ENCODE measurements at regions not wholly inside any gene's neighbourhood (a gene's known extent, or its start where the extent isn't known, plus 50 kb on each side); places are given as distances from the start of the nearest gene placed in this dataset.
A peak's percentile ranks its signal among the peaks of the same experiment; 100 is the strongest.

GRCh38 chr9:89669361-89669842 lies 64.6 kb downstream of the GADD45G start:
- Mint-ChIP-seq H3K9me3 (ENCODE audit: unreplicated experiment) (no peaks in the 10 kb centered on the region), H3K36me3 (ENCODE audit: insufficient read depth, unreplicated experiment) (no peaks in the 10 kb centered on the region), H3K4me3 (ENCODE audit: unreplicated experiment) (no peak overlapping the region), H3K27ac (ENCODE audit: unreplicated experiment) (no peak overlapping the region), H3K4me1 (ENCODE audit: low read depth, unreplicated experiment) (peaks cover 14% of the 10 kb centered on the region), H3K27me3 (ENCODE audit: insufficient read depth, unreplicated experiment) (no peaks in the 10 kb centered on the region)
- no peaks in the 10 kb centered on the region for H3K9me3 ChIP-seq
- ChIA-PET CTCF (no interaction called here), POLR2A (no interaction called here)
- intact Hi-C loops (cut with micrococcal nuclease; ENCODE audit: unreplicated experiment) = loop anchor here (5.0 kb wide), 1 partner anchor 62 kb away; the partner anchor contains the start of gene GADD45G
- no peaks in the 10 kb centered on the region for H3K36me3 ChIP-seq (ENCODE audit: control insufficient read depth, insufficient read depth, low read length)
- no peak for TF ChIP-seq CTCF (IDR thresholded peaks at IDR 0.05; ENCODE audit: insufficient read depth in 1 of 2, low read depth in 1 of 2, low read length in 1 of 2, severe bottlenecking in 1 of 2, unreplicated experiment in 1 of 2)
- H3K27me3 ChIP-seq (replicated peaks; ENCODE audit: control insufficient read depth, insufficient read depth, low read length) = no peaks in the 10 kb centered on the region
- H3K4me3 ChIP-seq (ENCODE audit: low read depth, low read length) = no peak overlapping the region
- DNase-seq = peak in 1 of 2 experiments; percentile 45
- peaks cover 26% of the 10 kb centered on the region for H3K4me1 ChIP-seq
- no TSS peak for BruUV-seq (replicated peaks)

GRCh38 chr9:89670114-89670513 lies 65.3 kb downstream of the GADD45G start:
- intact Hi-C loops (cut with micrococcal nuclease; ENCODE audit: unreplicated experiment) = no loop called here
- Mint-ChIP-seq H3K9me3 (ENCODE audit: unreplicated experiment) (no peaks in the 10 kb centered on the region), H3K4me1 (ENCODE audit: low read depth, unreplicated experiment) (peaks cover 14% of the 10 kb centered on the region), H3K36me3 (ENCODE audit: insufficient read depth, unreplicated experiment) (no peaks in the 10 kb centered on the region), H3K27me3 (ENCODE audit: insufficient read depth, unreplicated experiment) (no peaks in the 10 kb centered on the region), H3K27ac (ENCODE audit: unreplicated experiment) (no peak overlapping the region), H3K4me3 (ENCODE audit: unreplicated experiment) (no peak overlapping the region)
- H3K9me3 ChIP-seq = no peaks in the 10 kb centered on the region
- BruUV-seq (replicated peaks) = no TSS peak
- no peaks in the 10 kb centered on the region for H3K36me3 ChIP-seq (ENCODE audit: control insufficient read depth, insufficient read depth, low read length)
- CTCF ChIA-PET = no interaction called here
- peaks cover 19% of the 10 kb centered on the region for H3K4me1 ChIP-seq
- no peak for DNase-seq
- no peak overlapping the region for H3K4me3 ChIP-seq (ENCODE audit: low read depth, low read length)
- H3K27me3 ChIP-seq (replicated peaks; ENCODE audit: control insufficient read depth, insufficient read depth, low read length) = no peaks in the 10 kb centered on the region
- no peak for TF ChIP-seq CTCF (IDR thresholded peaks at IDR 0.05; ENCODE audit: insufficient read depth in 1 of 2, low read depth in 1 of 2, low read length in 1 of 2, severe bottlenecking in 1 of 2, unreplicated experiment in 1 of 2)
- POLR2A ChIA-PET = no interaction called here

GRCh38 chr9:89670801-89671434 lies 66.1 kb downstream of the GADD45G start:
- Mint-ChIP-seq H3K4me1 (ENCODE audit: low read depth, unreplicated experiment) (peaks cover 14% of the 10 kb centered on the region), H3K27ac (ENCODE audit: unreplicated experiment) (peak overlapping the region; percentile 80), H3K27me3 (ENCODE audit: insufficient read depth, unreplicated experiment) (no peaks in the 10 kb centered on the region), H3K4me3 (ENCODE audit: unreplicated experiment) (no peak overlapping the region), H3K9me3 (ENCODE audit: unreplicated experiment) (no peaks in the 10 kb centered on the region), H3K36me3 (ENCODE audit: insufficient read depth, unreplicated experiment) (no peaks in the 10 kb centered on the region)
- TF ChIP-seq CTCF (IDR thresholded peaks at IDR 0.05; ENCODE audit: insufficient read depth in 1 of 2, low read depth in 1 of 2, low read length in 1 of 2, severe bottlenecking in 1 of 2, unreplicated experiment in 1 of 2) = no peak
- H3K27me3 ChIP-seq (replicated peaks; ENCODE audit: control insufficient read depth, insufficient read depth, low read length) = no peaks in the 10 kb centered on the region
- DNase-seq = no peak
- H3K4me3 ChIP-seq (ENCODE audit: low read depth, low read length) = no peak overlapping the region
- ChIA-PET CTCF (no interaction called here), POLR2A (no interaction called here)
- BruUV-seq (replicated peaks) = no TSS peak
- H3K36me3 ChIP-seq (ENCODE audit: control insufficient read depth, insufficient read depth, low read length) = no peaks in the 10 kb centered on the region
- intact Hi-C loops (cut with micrococcal nuclease; ENCODE audit: unreplicated experiment) = no loop called here
- H3K9me3 ChIP-seq = no peaks in the 10 kb centered on the region
- H3K4me1 ChIP-seq = peaks cover 18% of the 10 kb centered on the region

Data from Caco-2 (cell line).